PC-9 (cell line): ENCODE measurements at regions not wholly inside any gene's neighbourhood (a gene's known extent, or its start where the extent isn't known, plus 50 kb on each side); places are given as distances from the start of the nearest gene placed in this dataset.

Experiments
- BruUV-seq: library from RNA; stranded (reverse); fragments of 400-500 nt; replicated peaks from 2 replicates; lab custom pipeline; 2021; lab: Mats Ljungman, UMichigan
- CTCF ChIA-PET: fragments of 300-600 bp; sonication (Branson Sonifier 250); formaldehyde crosslinking; loops from one replicate; lab custom pipeline; 2022; ENCODE audit warnings: antibody characterized with exemption; lab: Charles Lee
- POLR2A ChIA-PET: fragments of 300-600 bp; sonication (Branson Sonifier 250); formaldehyde crosslinking; loops from one replicate; lab custom pipeline; 2022; ENCODE audit warnings: antibody characterized with exemption; ENCODE audit not compliant: unreplicated experiment; lab: Charles Lee
- DNase-seq, 2 experiments: peaks; one replicate each; pipeline versions ENCODE4 v3.0.0 to v3.0.0-alpha.2; 2015 to 2022; ENCODE audit warnings: mixed read lengths in 1 of 2
- H2AFZ ChIP-seq: fragments of 200-600 bp; sonication (generic); 2 replicates; pipeline ENCODE4 v1.8.1; 2017; ENCODE audit warnings: antibody characterized with exemption
- H3F3A ChIP-seq: fragments of 200-600 bp; sonication (generic); 2 replicates; pipeline ENCODE4 v1.8.1; 2017; ENCODE audit warnings: antibody characterized with exemption, mild to moderate bottlenecking, low read depth; ENCODE audit not compliant: insufficient read depth
- H3K27ac ChIP-seq: fragments of 200-600 bp; sonication (generic); 2 replicates; pipeline ENCODE4 v1.6.1; 2016; ENCODE audit warnings: mixed run types
- H3K27me3 ChIP-seq: fragments of 200-600 bp; sonication (generic); 2 replicates; pipeline ENCODE4 v1.6.1; 2016; ENCODE audit warnings: low read depth, mixed run types; ENCODE audit not compliant: insufficient read depth
- H3K36me3 ChIP-seq: fragments of 200-600 bp; sonication (generic); 2 replicates; pipeline ENCODE4 v1.6.1; 2016; ENCODE audit warnings: low read depth, mixed run types
- H3K4me1 ChIP-seq: fragments of 200-600 bp; sonication (generic); replicated peaks from 2 replicates; pipeline ENCODE4 v1.6.1; 2016; ENCODE audit warnings: mixed run types; ENCODE audit not compliant: insufficient read depth
- H3K4me2 ChIP-seq: fragments of 200-600 bp; sonication (generic); 2 replicates; pipeline ENCODE4 v1.6.1; 2017; ENCODE audit warnings: mixed run types
- H3K4me3 ChIP-seq: fragments of 200-600 bp; sonication (generic); 2 replicates; pipeline ENCODE4 v1.6.1; 2016; ENCODE audit warnings: mixed run types
- H3K79me2 ChIP-seq: fragments of 200-600 bp; sonication (generic); 2 replicates; pipeline ENCODE4 v1.6.1; 2017; ENCODE audit warnings: low read depth, mixed run types
- H3K9me2 ChIP-seq: fragments of 200-600 bp; sonication (generic); 2 replicates; pipeline ENCODE4 v1.8.1; 2017; ENCODE audit warnings: mild to moderate bottlenecking; ENCODE audit not compliant: insufficient read depth
- H3K9me3 ChIP-seq: fragments of 200-600 bp; sonication (generic); 2 replicates; pipeline ENCODE4 v1.8.1; 2016; ENCODE audit warnings: low read depth; ENCODE audit not compliant: insufficient read depth
- H4K20me1 ChIP-seq: fragments of 200-600 bp; sonication (generic); 2 replicates; pipeline ENCODE4 v1.8.1; 2017; ENCODE audit not compliant: insufficient read depth
- EZH2 ChIP-seq: fragments of 200-600 bp; sonication (generic); IDR thresholded peaks from 2 replicates; pipeline ENCODE4 v1.8.0; 2017; ENCODE audit warnings: antibody characterized with exemption, low read depth
- intact Hi-C: fragments of 100-400 bp; cut with micrococcal nuclease; formaldehyde crosslinking; loops from one replicate; pipeline ENCODE4 v1.10.0; 2022; ENCODE audit not compliant: unreplicated experiment
- TF ChIP-seq, protein P1 (sequence below): fragments of 200-600 bp; sonication (generic); conservative IDR thresholded peaks from 2 replicates; pipeline ENCODE4 v1.6.1; 2017; ENCODE audit warnings: mixed run types, antibody characterized with exemption, mild to moderate bottlenecking, moderate library complexity

GRCh38 chr1:103435443-103435842 is 90.1 kb upstream of the RNPC3 start:
- CTCF ChIA-PET: no interaction called here

DNA sequence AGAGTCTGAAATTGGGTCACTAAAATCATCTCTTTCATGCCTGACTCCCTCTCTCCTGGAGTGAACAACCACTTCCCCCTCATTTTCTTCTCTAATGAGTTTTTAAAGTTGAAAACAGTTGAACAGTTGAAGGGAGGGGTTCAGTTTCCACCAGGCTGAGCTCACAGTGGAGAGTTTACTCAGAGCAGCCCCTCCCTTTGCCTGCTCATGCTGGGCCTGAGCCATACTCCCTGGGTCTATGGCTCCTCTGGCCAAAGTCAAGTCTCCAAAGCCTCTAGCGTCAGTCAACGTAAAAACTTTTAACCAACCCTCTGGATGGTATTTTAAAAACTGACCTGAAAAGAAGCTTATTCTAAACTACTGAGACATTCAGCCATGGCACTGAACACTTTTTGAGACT is 100.8 kb upstream of the RNPC3 start:
- intact Hi-C loops: no loop called here
- Histone ChIP-seq H3K36me3 (no peaks in the 10 kb centered on the region), H3K4me1 (no peaks in the 10 kb centered on the region), H3K4me3 (no peak overlapping the region), H3K4me2 (no peak overlapping the region), H3K9me3 (no peaks in the 10 kb centered on the region), H4K20me1 (no peaks in the 10 kb centered on the region), H3K27me3 (no peaks in the 10 kb centered on the region), H3F3A (no peaks in the 10 kb centered on the region), H3K79me2 (no peaks in the 10 kb centered on the region), H3K9me2 (no peaks in the 10 kb centered on the region), H2AFZ (no peak overlapping the region), H3K27ac (no peak overlapping the region)
- no peak for DNase-seq
- POLR2A ChIA-PET: no interaction called here
- no TSS peak for BruUV-seq
- TF ChIP-seq EZH2: no peak
- TF ChIP-seq, protein P1, sequence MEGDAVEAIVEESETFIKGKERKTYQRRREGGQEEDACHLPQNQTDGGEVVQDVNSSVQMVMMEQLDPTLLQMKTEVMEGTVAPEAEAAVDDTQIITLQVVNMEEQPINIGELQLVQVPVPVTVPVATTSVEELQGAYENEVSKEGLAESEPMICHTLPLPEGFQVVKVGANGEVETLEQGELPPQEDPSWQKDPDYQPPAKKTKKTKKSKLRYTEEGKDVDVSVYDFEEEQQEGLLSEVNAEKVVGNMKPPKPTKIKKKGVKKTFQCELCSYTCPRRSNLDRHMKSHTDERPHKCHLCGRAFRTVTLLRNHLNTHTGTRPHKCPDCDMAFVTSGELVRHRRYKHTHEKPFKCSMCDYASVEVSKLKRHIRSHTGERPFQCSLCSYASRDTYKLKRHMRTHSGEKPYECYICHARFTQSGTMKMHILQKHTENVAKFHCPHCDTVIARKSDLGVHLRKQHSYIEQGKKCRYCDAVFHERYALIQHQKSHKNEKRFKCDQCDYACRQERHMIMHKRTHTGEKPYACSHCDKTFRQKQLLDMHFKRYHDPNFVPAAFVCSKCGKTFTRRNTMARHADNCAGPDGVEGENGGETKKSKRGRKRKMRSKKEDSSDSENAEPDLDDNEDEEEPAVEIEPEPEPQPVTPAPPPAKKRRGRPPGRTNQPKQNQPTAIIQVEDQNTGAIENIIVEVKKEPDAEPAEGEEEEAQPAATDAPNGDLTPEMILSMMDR: no peak
- CTCF ChIA-PET: no interaction called here

More at GRCh38 chr1:103435443-103435842, 90.1 kb upstream of the RNPC3 start:
- Histone ChIP-seq H3K4me1 (no peaks in the 10 kb centered on the region), H3K27me3 (no peaks in the 10 kb centered on the region), H3K79me2 (no peaks in the 10 kb centered on the region), H4K20me1 (no peaks in the 10 kb centered on the region), H3K4me3 (no peak overlapping the region), H3F3A (no peaks in the 10 kb centered on the region), H3K27ac (no peak overlapping the region), H3K36me3 (no peaks in the 10 kb centered on the region), H2AFZ (no peak overlapping the region), H3K9me2 (no peaks in the 10 kb centered on the region), H3K4me2 (no peak overlapping the region), H3K9me3 (no peaks in the 10 kb centered on the region)
- DNase-seq: no peak
- POLR2A ChIA-PET: no interaction called here
- no peak for TF ChIP-seq EZH2
- TF ChIP-seq, protein P1: no peak
- BruUV-seq: no TSS peak
- intact Hi-C loops: no loop called here

GRCh38 chr1:103416681-103417286 is 108.7 kb upstream of the RNPC3 start:
- Histone ChIP-seq H3K4me2 (no peak overlapping the region), H3K27me3 (no peaks in the 10 kb centered on the region), H3K4me1 (no peaks in the 10 kb centered on the region), H2AFZ (no peak overlapping the region), H3K36me3 (no peaks in the 10 kb centered on the region), H3K4me3 (no peak overlapping the region), H3K9me2 (peaks cover 11% of the 10 kb centered on the region; the same call in 1 of the 2 replicates), H3K79me2 (no peaks in the 10 kb centered on the region), H3K9me3 (0 out of 2 replicates have a peak, but pooled peaks cover 4% of the 10 kb centered on the region), H4K20me1 (no peaks in the 10 kb centered on the region), H3F3A (no peaks in the 10 kb centered on the region), H3K27ac (no peak overlapping the region)
- CTCF ChIA-PET: no interaction called here
- DNase-seq: no peak
- TF ChIP-seq, protein P1: no peak
- TF ChIP-seq EZH2: no peak
- intact Hi-C loops: no loop called here
- POLR2A ChIA-PET: no interaction called here
- no TSS peak for BruUV-seq
